GM21381 (cell line): ENCODE measurements at regions not wholly inside any gene's neighbourhood (a gene's known extent, or its start where the extent isn't known, plus 50 kb on each side); places are given as distances from the start of the nearest gene placed in this dataset.
"Not testable (repeated sequence)": the region's sequence is repeated elsewhere in the genome, so short reads cannot be mapped to it uniquely, and the experiment has no call there.

ENCODE experiments used
- ATAC-seq: cut with Tn5 transposase; IDR thresholded peaks from one replicate; pipeline ENCODE4 v1.9.1; 2021; ENCODE audit warnings: mild to moderate bottlenecking, moderate library complexity; ENCODE audit not compliant: unreplicated experiment

- ATAC-seq = no peak
Observed at GRCh38 chr16:9337308-9338032, 246.0 kb downstream of the HAPSTR1 start.

DNA sequence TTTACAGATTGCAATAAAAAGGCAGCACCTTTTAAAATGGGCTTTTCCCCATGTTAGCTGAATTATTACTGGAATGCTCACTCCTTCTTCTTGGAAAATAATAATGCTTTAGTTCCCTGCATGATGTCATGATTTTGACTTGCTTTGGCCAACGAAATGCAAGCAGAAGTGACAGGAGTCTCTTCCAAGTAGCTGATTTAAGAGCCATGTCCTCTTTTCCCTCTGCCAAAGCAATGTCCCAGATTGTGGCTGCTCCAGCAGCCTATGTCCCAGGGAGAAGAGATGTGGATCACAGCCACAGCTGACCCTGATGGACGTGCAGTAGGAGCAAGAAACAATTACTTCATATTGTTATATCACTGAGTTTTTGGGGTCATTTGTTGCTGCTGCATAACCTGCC is 246.6 kb downstream of the HAPSTR1 start:
- no peak for ATAC-seq

GRCh38 chr16:9338510-9338909 is 247.1 kb downstream of the HAPSTR1 start:
- ATAC-seq = no peak

- no peak for ATAC-seq
Observed at GRCh38 chr16:9340526-9341256, 249.2 kb downstream of the HAPSTR1 start.

DNA sequence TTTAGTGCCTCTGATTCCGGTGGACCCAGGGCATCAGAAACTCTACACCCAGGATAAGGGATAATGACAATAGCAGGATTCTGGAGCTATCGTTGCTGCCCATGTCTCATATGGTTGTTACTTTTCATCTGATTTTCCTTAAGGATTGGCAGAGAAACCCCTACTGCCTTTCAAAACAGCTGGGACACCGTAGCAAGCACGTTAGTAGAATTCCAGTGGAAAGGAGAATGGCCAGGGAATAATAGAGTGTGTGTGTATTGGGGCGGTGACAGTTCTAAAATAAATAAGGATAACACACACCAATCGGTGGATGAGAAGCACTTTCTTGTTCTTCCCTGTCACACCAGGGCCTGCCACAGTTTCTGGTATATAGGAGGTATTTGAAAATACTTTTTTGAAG is 251.8 kb downstream of the HAPSTR1 start:
- ATAC-seq = no peak

DNA sequence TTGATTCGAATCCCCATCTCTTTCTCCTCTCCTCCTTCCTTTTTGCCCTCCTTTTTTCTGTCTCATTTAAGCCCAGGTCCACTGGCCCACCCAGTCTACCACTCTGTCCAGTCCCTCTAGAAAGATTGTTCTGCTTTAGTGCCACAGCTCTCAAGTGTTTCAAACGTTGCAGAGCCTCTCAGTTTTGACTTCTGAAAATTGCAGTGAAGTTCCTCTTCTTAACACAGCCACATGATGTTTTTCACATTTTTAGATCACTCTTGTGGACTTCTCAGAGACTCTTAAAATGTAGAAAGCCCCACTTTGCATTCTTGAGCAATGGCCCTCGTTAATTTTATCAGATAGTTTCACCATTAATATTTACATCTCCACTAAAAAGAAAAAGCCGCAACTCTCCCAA is 253.1 kb downstream of the HAPSTR1 start:
- ATAC-seq = no peak

- no peak for ATAC-seq
Observed at GRCh38 chr16:9345046-9345445, 253.6 kb downstream of the HAPSTR1 start.

DNA sequence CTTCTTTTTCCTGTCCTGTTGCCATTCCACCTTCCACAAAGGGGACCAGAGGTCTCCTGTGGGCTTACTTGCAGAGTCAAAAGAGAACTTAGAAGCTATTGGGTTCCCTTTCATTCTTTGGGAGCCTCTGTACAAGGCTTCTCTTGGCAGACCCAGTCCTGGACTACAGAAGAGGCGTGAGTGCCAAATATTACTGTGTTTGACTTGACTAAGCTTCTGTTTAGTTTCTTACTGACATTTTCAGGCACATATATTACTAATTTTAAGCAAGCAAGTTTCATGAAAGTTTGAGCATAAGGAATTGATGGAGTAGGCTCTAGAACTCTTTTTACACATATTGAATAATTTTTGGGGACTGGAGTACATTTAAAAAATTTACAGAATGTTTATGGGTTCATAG is 254.4 kb downstream of the HAPSTR1 start:
- ATAC-seq = no peak

- no peak for ATAC-seq
Observed at GRCh38 chr16:9348912-9349311, 257.5 kb downstream of the HAPSTR1 start.

- not testable (repeated sequence) for ATAC-seq
Observed at GRCh38 chr16:9349373-9349960, 258.0 kb downstream of the HAPSTR1 start.

GRCh38 chr16:9350119-9350799 is 258.8 kb downstream of the HAPSTR1 start:
- ATAC-seq = not testable (repeated sequence)

DNA sequence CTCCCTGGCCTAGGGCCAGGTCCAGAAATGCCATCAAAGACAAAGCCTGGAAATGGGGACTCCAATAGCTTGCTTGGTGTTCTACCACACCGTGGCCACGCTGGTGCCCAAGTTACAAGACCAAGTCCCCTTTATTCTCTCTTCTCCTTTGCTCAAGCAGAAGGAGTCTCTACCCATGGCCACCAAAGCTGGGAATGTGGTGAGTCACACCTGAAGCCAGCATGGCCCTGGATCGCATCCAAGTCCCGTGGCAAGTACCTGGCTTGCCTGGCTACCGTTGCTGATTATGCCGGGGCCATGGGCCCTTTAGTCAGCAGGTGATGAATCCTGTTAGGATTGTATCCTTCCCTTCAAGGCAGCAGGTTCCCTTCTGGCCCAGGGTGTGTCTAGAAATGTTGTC is 260.0 kb downstream of the HAPSTR1 start:
- ATAC-seq = no peak

DNA sequence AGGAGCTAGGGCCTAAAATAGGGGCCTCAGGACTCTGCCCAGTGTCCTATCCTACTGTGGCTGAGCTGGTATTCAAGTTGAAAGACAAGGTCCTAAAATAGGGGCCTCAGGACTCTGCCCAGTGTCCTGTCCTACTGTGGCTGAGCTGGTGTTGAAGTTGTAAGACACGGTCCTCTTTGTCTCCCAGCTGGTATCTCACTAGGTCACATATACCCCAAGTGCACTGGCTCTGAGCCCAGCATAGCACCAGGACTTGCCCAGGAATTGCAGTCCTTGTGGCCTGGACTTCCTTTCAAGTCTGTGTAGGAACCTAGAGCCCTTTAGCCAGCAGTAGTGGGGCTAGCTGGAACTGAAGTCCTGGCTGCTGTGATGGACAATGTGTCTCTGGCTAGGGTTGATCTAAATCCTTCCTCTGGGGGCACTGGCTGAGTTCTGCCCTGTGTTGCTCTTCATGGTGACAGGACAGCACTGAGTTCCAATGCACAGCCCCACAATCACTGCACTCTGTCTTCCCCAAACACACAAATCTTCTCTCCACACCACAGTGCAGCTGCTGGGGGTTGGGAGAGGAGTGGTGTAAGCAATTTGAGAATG is 260.5 kb downstream of the HAPSTR1 start:
- no peak for ATAC-seq

GRCh38 chr16:9357829-9358228 is 266.4 kb downstream of the HAPSTR1 start:
- no peak for ATAC-seq

DNA sequence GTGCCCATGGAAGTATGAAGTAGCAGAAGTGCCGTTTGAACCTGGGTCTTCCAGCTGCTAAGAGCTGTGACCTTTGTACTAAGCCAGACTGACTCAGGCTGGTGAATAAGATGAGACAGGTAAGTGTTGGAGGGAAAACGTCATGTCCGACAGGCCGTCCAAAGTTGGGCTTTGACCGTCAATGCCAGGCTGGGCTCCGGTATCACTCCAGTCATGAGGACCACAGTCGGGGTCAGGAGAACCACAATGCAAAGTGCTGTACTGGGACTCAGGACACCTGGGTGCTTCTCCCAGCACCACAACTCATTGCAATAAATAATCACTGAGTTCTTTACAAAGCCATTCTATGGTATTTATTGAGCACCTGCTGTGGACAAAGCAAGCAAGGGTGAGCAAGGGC is 268.6 kb downstream of the HAPSTR1 start:
- ATAC-seq = no peak

DNA sequence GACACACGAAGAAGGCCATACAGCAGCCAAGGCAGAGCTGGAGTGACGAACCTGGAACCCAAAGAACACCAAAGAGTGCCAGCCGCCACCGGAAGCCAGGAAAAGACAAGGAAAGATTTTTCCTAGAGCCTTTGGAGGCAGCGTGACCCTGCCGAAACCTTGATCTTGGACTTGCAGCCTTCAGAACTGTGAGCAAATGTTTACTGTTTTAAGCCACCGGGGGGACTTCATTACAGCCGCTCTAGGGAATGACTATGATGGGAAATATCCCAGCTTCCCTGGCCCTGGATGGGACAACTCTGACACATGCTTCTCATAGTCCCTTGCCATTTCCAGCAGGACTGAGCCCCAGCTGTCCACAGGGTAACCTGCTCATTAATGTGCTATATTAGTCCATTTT is 270.6 kb downstream of the HAPSTR1 start:
- no peak for ATAC-seq

DNA sequence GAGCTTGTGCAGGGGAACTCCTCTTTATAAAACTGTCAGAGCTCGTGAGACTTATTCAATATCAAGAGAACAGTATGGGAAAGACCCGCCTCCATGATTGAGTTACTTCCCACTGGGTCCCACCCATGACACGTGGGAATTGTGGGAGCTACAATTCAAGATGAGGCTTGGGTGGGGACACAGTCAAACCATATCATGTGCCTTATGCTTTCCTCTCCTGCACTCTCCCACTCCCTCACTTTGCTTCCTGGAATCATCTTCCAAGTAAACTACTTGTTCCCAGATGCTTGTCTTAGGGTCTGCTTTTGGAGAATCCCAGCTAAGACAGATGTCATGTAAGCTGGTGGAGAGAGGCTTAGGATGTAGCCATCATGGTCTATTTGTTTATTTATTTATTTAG is 271.2 kb downstream of the HAPSTR1 start:
- no peak for ATAC-seq

DNA sequence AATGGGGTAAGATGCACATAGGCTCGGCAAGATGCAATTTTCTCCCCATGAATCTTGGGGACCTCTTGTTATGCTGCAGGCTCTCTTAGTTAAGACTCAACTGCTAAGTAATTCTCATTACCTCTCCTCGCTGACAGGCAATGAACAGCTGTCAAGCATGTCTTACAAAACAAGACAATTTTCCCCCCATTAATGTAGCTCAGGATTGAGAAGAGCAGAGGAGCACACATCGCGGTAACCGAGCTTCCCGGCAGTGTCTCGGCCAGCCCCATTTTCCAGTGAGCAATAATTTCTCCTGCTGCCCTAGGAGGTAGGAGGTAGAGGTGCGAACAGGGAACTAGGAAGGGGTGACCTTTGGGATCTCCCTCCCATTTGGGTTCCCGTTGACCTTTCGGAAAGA is 272.1 kb downstream of the HAPSTR1 start:
- ATAC-seq = no peak

- ATAC-seq = no peak
Observed at GRCh38 chr16:9364721-9365369, 273.4 kb downstream of the HAPSTR1 start.

- ATAC-seq = no peak
Observed at GRCh38 chr16:9365370-9365728, 273.9 kb downstream of the HAPSTR1 start.
